ENCODE measurements at regions not wholly inside any gene's neighbourhood (a gene's known extent, or its start where the extent isn't known, plus 50 kb on each side); places are given as distances from the start of the nearest gene placed in this dataset.

GRCh38 chr2:64319896-64320295 is 134.1 kb upstream of the LGALSL start:
- DNase-seq, result no peak
- Mint-ChIP-seq H3K27me3 (peaks cover 7% of the 10 kb centered on the region), H3K4me3 (no peak overlapping the region), H3K4me1 (peaks cover 7% of the 10 kb centered on the region), H3K27ac (no peak overlapping the region), H3K9me3 (ENCODE audit: insufficient read depth) (peaks cover 2% of the 10 kb centered on the region)
- H3K36me3 ChIP-seq (replicated peaks in 1 of 2; ENCODE audit: control extremely low read depth in 1 of 2, control insufficient read depth in 1 of 2, extremely low read depth in 1 of 2, insufficient read depth in 2 of 2, low read length in 1 of 2), result no peaks in the 10 kb centered on the region
- no peak overlapping the region for H2AFZ ChIP-seq (ENCODE audit: insufficient read depth, low read depth, low read length, poor library complexity, severe bottlenecking)
- H4K20me1 ChIP-seq (ENCODE audit: control insufficient read depth, insufficient read depth, low read length, poor library complexity, severe bottlenecking), result no peaks in the 10 kb centered on the region
- CTCF ChIA-PET, result interaction anchor here (1.4 to 3.2 kb wide), 2 partner anchors 11 to 270 kb away, joined by 4 to 28 read pairs; no protein-coding TSS in a partner anchor
- no peak overlapping the region for H3K4me2 ChIP-seq (replicated peaks; ENCODE audit: low read depth, low read length, poor library complexity, severe bottlenecking)
- TF ChIP-seq CTCF (IDR thresholded peaks at IDR 0.05) (no peak), EZH2 (IDR thresholded peaks at IDR 0.05; ENCODE audit: borderline replicate concordance, insufficient read depth, low read depth, low read length, poor library complexity, severe bottlenecking) (no peak)
- H3K9ac ChIP-seq (ENCODE audit: low read length), result no peak overlapping the region
- H3K4me3 ChIP-seq (ENCODE audit: control extremely low read depth in 1 of 5, extremely low read depth in 1 of 5, insufficient read depth in 1 of 5, low read depth in 2 of 5, low read length in 4 of 5), result no peak overlapping the region
- 100% methylated on average over 2 of the region's 3 CpGs for WGBS (ENCODE audit: insufficient coverage)
- peaks cover 0 to 3% (median 0%) of the 10 kb centered on the region in 3 donors for H3K9me3 ChIP-seq (ENCODE audit: control extremely low read depth in 1 of 3, control insufficient read depth in 2 of 3, insufficient read depth in 1 of 3, low read length in 2 of 3)
- no peaks in the 10 kb centered on the region for H3K27me3 ChIP-seq (replicated peaks in 1 of 4; ENCODE audit: control extremely low read depth in 1 of 4, control insufficient read depth in 3 of 4, insufficient read depth in 4 of 4, low read length in 3 of 4)
- POLR2A ChIA-PET, result no interaction called here
- no peaks in the 10 kb centered on the region for H3K79me2 ChIP-seq (ENCODE audit: control insufficient read depth, insufficient read depth, low read length)
- ATAC-seq (ENCODE audit: low read depth), result no peak
- H3K27ac ChIP-seq (ENCODE audit: low read length in 2 of 2), result no peak overlapping the region
- no peaks in the 10 kb centered on the region for H3K4me1 ChIP-seq (ENCODE audit: control insufficient read depth in 2 of 2, insufficient read depth in 2 of 2, low read length in 2 of 2)
- intact Hi-C loops (cut with micrococcal nuclease), result no loop called here

- ChIA-PET POLR2A (no interaction called here), CTCF (interaction anchor here (0.8 to 11.9 kb wide), 2 partner anchors 127 to 272 kb away, joined by 3 to 612 read pairs; no protein-coding TSS in a partner anchor)
- Histone ChIP-seq H3K27me3 (replicated peaks in 1 of 4; ENCODE audit: control extremely low read depth in 1 of 4, control insufficient read depth in 3 of 4, insufficient read depth in 4 of 4, low read length in 3 of 4) (no peaks in the 10 kb centered on the region), H3K36me3 (replicated peaks in 1 of 2; ENCODE audit: control extremely low read depth in 1 of 2, control insufficient read depth in 1 of 2, extremely low read depth in 1 of 2, insufficient read depth in 2 of 2, low read length in 1 of 2) (no peaks in the 10 kb centered on the region), H3K4me2 (replicated peaks; ENCODE audit: low read depth, low read length, poor library complexity, severe bottlenecking) (no peak overlapping the region), H3K4me1 (ENCODE audit: control insufficient read depth in 2 of 2, insufficient read depth in 2 of 2, low read length in 2 of 2) (peaks cover 17 to 23% of the 10 kb centered on the region in 2 donors), H3K9me3 (ENCODE audit: control extremely low read depth in 1 of 3, control insufficient read depth in 2 of 3, insufficient read depth in 1 of 3, low read length in 2 of 3) (peaks cover 0 to 3% (median 0%) of the 10 kb centered on the region in 3 donors), H3K9ac (ENCODE audit: low read length) (no peak overlapping the region), H3K27ac (ENCODE audit: low read length in 2 of 2) (no peak overlapping the region), H3K79me2 (ENCODE audit: control insufficient read depth, insufficient read depth, low read length) (no peaks in the 10 kb centered on the region), H4K20me1 (ENCODE audit: control insufficient read depth, insufficient read depth, low read length, poor library complexity, severe bottlenecking) (no peaks in the 10 kb centered on the region), H2AFZ (ENCODE audit: insufficient read depth, low read depth, low read length, poor library complexity, severe bottlenecking) (no peak overlapping the region), H3K4me3 (ENCODE audit: control extremely low read depth in 1 of 5, extremely low read depth in 1 of 5, insufficient read depth in 1 of 5, low read depth in 2 of 5, low read length in 4 of 5) (no peak overlapping the region)
- Mint-ChIP-seq H3K27ac (no peak overlapping the region), H3K27me3 (peaks cover 7% of the 10 kb centered on the region), H3K4me3 (no peak overlapping the region), H3K9me3 (ENCODE audit: insufficient read depth) (peaks cover 2% of the 10 kb centered on the region), H3K4me1 (peaks cover 32% of the 10 kb centered on the region)
- intact Hi-C loops (cut with micrococcal nuclease), result no loop called here
- DNase-seq (no peak), ATAC-seq (ENCODE audit: low read depth) (no peak)
- WGBS (ENCODE audit: insufficient coverage), result 97% methylated on average over 5 of the region's 5 CpGs
- TF ChIP-seq EZH2 (IDR thresholded peaks at IDR 0.05; ENCODE audit: borderline replicate concordance, insufficient read depth, low read depth, low read length, poor library complexity, severe bottlenecking), result no peak
- TF ChIP-seq CTCF (IDR thresholded peaks at IDR 0.05), result no peak
These were observed 131.5 kb upstream of the LGALSL start for GRCh38 chr2:64322433-64322832.

All from B cell (primary cell).